SU-DHL-6 (cell line): ENCODE measurements at regions not wholly inside any gene's neighbourhood (a gene's known extent, or its start where the extent isn't known, plus 50 kb on each side); places are given as distances from the start of the nearest gene placed in this dataset.

Experiments used
- H2AFZ ChIP-seq: fragments of 200-600 bp; sonication (generic); 2 replicates; pipeline ENCODE4 v1.6.1; 2014; ENCODE audit warnings: low read depth, mild to moderate bottlenecking, moderate library complexity, mixed read lengths, antibody characterized with exemption, low read length; ENCODE audit not compliant: severe bottlenecking
- H3F3A ChIP-seq: fragments of 200-600 bp; shearing (Covaris generic); 2 replicates; pipeline ENCODE4 v1.6.0; 2016; ENCODE audit warnings: antibody characterized with exemption, mild to moderate bottlenecking; ENCODE audit not compliant: insufficient read depth
- H3K27ac ChIP-seq: fragments of 200-600 bp; sonication (generic); 2 replicates; pipeline ENCODE4 v1.5.1; 2016; ENCODE audit warnings: low read depth, mild to moderate bottlenecking, low read length, moderate library complexity, mixed read lengths
- H3K27me3 ChIP-seq: fragments of 200-600 bp; sonication (generic), shearing (Covaris generic); 2 replicates; pipeline ENCODE4 v1.6.0; 2014; ENCODE audit warnings: mild to moderate bottlenecking, low read length
- H3K36me3 ChIP-seq: fragments of 200-600 bp; sonication (generic); 2 replicates; pipeline ENCODE4 v1.6.1; 2014; ENCODE audit warnings: mild to moderate bottlenecking, low read length, mixed read lengths
- H3K4me2 ChIP-seq: fragments of 300-600, 200-600 bp; shearing (Covaris generic), sonication (generic); 2 replicates; pipeline ENCODE4 v1.6.0; 2014; ENCODE audit warnings: low read length, low read depth, mild to moderate bottlenecking; ENCODE audit not compliant: poor library complexity, severe bottlenecking
- H3K4me3 ChIP-seq: fragments of 200-600 bp; sonication (generic); 2 replicates; pipeline ENCODE4 v1.5.1; 2014; ENCODE audit warnings: antibody characterized with exemption, low read length, mild to moderate bottlenecking, mixed read lengths; ENCODE audit not compliant: insufficient read depth, poor library complexity, severe bottlenecking
- H3K79me2 ChIP-seq: fragments of 200-600 bp; sonication (generic); 2 replicates; pipeline ENCODE4 v1.6.1; 2014; ENCODE audit warnings: mild to moderate bottlenecking, low read length, moderate library complexity; ENCODE audit not compliant: insufficient read depth
- H3K9ac ChIP-seq: fragments of 200-600 bp; sonication (generic); 2 replicates; pipeline ENCODE4 v1.7.0; 2014; ENCODE audit warnings: mild to moderate bottlenecking, low read length
- H3K9me2 ChIP-seq: fragments of 200-600 bp; sonication (generic); replicated peaks from 2 replicates; pipeline ENCODE4 v1.6.1; 2014; ENCODE audit warnings: low read length; ENCODE audit not compliant: insufficient read depth
- H3K9me3 ChIP-seq: fragments of 200-600 bp; sonication (generic); 2 replicates; pipeline ENCODE4 v1.6.1; 2014; ENCODE audit warnings: low read length, mixed read lengths; ENCODE audit not compliant: insufficient read depth
- H4K20me1 ChIP-seq: fragments of 200-600 bp; sonication (generic); 2 replicates; pipeline ENCODE4 v1.6.1; 2014; ENCODE audit warnings: low read depth, mild to moderate bottlenecking, antibody characterized with exemption, low read length, moderate library complexity, mixed read lengths
- CTCF ChIP-seq: fragments of 200-600 bp; sonication (generic); IDR thresholded peaks from one replicate; pipeline ENCODE4 v1.5.1; 2017; ENCODE audit warnings: antibody characterized with exemption, mild to moderate bottlenecking, low read length, moderate library complexity; ENCODE audit not compliant: insufficient read depth, poor library complexity, severe bottlenecking
- EZH2phosphoT487 ChIP-seq: fragments of 200-600 bp; sonication (generic), shearing (Covaris generic); conservative IDR thresholded peaks from 2 replicates; pipeline ENCODE4 v1.6.1; 2018; ENCODE audit warnings: mild to moderate bottlenecking, antibody characterized with exemption, low read length, moderate library complexity, mixed read lengths

GRCh38 chr21:35357041-35357780, 308.1 kb upstream of the RUNX1 start:
- no peaks in the 10 kb centered on the region for H3K79me2 ChIP-seq
- H3K4me2 ChIP-seq = no peak overlapping the region
- no peaks in the 10 kb centered on the region for H3K36me3 ChIP-seq
- H3K27me3 ChIP-seq = no peaks in the 10 kb centered on the region
- no peak overlapping the region for H3K9ac ChIP-seq
- H3K4me3 ChIP-seq = no peak overlapping the region
- no peaks in the 10 kb centered on the region for H3K9me2 ChIP-seq
- H2AFZ ChIP-seq = no peak overlapping the region
- TF ChIP-seq EZH2phosphoT487 = no peak
- no peak for TF ChIP-seq CTCF
- no peaks in the 10 kb centered on the region for H3K9me3 ChIP-seq
- no peaks in the 10 kb centered on the region for H4K20me1 ChIP-seq
- H3K27ac ChIP-seq = no peak overlapping the region
- H3F3A ChIP-seq = no peaks in the 10 kb centered on the region

- no peak overlapping the region for H2AFZ ChIP-seq
- no peak overlapping the region for H3K4me3 ChIP-seq
- H3K9me3 ChIP-seq = no peaks in the 10 kb centered on the region
- H3K9ac ChIP-seq = no peak overlapping the region
- TF ChIP-seq EZH2phosphoT487 = no peak
- no peak for TF ChIP-seq CTCF
- no peaks in the 10 kb centered on the region for H3F3A ChIP-seq
- no peaks in the 10 kb centered on the region for H3K79me2 ChIP-seq
- no peaks in the 10 kb centered on the region for H4K20me1 ChIP-seq
- no peak overlapping the region for H3K4me2 ChIP-seq
- H3K27ac ChIP-seq = no peak overlapping the region
- no peaks in the 10 kb centered on the region for H3K36me3 ChIP-seq
- H3K27me3 ChIP-seq = no peaks in the 10 kb centered on the region
- H3K9me2 ChIP-seq = no peaks in the 10 kb centered on the region
Observed at GRCh38 chr21:35354078-35354477, 305.0 kb upstream of the RUNX1 start.

- H3K36me3 ChIP-seq = no peaks in the 10 kb centered on the region
- no peak for TF ChIP-seq EZH2phosphoT487
- no peak for TF ChIP-seq CTCF
- H3F3A ChIP-seq = no peaks in the 10 kb centered on the region
- H3K27me3 ChIP-seq = no peaks in the 10 kb centered on the region
- H3K4me3 ChIP-seq = no peak overlapping the region
- H3K79me2 ChIP-seq = no peaks in the 10 kb centered on the region
- no peak overlapping the region for H2AFZ ChIP-seq
- no peak overlapping the region for H3K27ac ChIP-seq
- no peaks in the 10 kb centered on the region for H3K9me2 ChIP-seq
- H4K20me1 ChIP-seq = no peaks in the 10 kb centered on the region
- H3K4me2 ChIP-seq = no peak overlapping the region
- no peaks in the 10 kb centered on the region for H3K9me3 ChIP-seq
- H3K9ac ChIP-seq = no peak overlapping the region
Observed at GRCh38 chr21:35352793-35353192, 303.7 kb upstream of the RUNX1 start.
